ENCODE measurements at regions not wholly inside any gene's neighbourhood (a gene's known extent, or its start where the extent isn't known, plus 50 kb on each side); places are given as distances from the start of the nearest gene placed in this dataset.
"Not testable (repeated sequence)": the region's sequence is repeated elsewhere in the genome, so short reads cannot be mapped to it uniquely, and the experiment has no call there.

DNA sequence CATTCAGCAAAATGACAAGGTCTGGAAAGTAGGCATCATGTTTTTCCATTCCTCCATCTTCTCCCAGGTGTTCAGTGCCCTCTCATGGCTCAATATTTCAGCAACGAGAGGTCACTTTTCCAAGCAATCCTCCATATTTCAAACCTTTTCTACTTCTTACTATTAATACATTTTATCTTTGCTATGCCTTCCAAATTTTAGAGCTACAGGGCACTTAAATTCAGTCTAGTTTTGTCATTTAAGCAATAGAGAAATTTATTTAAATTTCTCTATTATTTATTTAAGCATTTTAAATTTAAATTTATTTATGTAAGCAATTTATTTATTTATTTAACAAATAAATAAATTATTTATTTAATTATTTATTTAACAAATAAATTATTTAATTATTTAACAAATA is 305.1 kb upstream of the ANXA10 start:
- DNase-seq (ENCODE audit: low read depth in 3 of 3, low spot score in 2 of 3): no peak

DNA sequence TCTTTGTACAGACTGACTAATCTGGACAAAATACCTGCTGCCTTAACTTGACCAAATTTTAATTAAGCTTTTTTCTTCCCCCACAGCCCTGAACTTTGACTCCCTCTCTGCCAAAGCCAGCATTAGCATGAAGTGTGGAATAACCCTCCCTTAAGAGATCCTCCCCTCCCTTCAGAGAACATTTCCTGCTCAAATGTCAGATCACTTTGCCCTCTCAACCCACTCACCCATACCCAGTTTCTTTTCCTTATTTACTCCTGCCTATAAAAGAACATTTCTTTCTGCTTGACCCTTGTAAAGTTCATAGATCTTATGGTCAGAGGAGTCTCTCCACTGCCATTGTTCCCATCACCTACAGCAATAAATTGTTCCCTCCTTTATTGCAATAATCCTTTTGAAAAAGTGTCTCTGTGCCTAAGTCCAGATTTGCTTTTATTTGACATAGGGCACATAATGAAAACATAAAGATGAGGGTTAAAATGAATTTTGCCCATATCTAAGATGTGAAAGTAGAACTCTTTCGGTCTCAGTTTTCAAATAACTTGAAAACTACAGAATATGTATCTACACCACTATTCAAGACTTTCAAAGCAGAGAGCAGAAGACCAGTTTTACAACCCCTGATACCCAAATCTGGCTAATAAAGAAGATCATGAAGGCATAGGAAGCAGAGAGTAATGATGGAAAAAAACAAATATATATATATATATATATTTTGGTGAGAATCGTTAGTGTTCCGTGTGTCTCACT is 289.7 kb upstream of the ANXA10 start:
- no peak for DNase-seq (ENCODE audit: low read depth in 3 of 3, low spot score in 2 of 3)

DNA sequence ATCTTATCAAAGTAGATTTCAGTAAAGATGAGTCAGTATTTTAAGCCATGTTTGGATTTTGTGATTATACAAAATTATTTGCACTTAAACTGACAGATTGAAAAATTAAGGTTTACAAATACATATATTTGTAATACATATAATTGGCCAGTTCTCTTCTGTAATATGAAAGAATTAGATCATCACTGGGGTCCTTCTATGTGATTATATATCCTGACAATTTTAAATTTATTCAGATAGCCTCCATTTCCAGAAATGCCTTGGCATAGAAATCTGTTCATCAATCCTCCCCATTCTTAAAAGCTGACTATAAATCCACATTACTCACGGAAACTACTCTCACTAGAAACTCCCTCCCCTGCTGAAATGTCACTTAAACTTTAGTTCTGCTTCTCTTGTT is 280.4 kb upstream of the ANXA10 start:
- no peak for DNase-seq (ENCODE audit: low read depth in 3 of 3, low spot score in 2 of 3)

DNA sequence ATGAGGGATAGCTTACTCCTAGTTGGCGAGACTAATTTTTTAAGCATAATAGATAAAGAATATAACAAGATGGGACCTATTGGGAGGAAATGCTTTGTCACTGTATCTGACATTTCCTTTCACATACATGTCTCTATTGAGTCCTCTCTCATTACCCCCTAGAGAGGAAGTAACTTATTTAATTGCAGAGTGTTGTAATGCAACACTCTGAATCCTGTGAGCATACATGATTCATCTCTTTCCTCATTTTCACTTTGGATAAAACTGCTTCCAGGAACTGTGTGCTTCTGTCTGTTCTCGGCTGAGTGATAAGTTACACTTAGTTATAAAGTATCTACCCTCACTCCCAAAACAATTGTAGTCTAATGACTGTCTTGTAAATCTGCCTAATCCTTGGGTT is 266.1 kb upstream of the ANXA10 start:
- DNase-seq (ENCODE audit: low read depth in 3 of 3, low spot score in 2 of 3): no peak

DNA sequence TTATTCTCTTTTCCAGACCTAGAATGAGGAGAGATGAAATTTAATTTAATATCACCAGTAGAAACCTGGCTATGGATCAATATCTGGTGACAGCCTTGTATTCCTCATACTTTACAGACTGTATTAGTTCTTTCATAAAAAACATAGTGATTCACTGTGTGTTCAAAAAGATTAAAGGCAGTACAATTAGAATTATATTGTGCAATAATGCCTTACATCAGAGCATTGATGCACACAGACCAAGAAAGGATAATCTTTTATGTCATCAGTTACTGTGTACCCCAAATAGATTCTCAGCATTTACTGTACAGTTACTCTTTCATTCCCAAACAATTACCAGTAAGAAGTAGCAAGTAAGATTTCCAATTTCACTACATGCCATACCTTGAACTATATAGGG is 260.5 kb upstream of the ANXA10 start:
- no peak for DNase-seq (ENCODE audit: low read depth in 3 of 3, low spot score in 2 of 3)

DNA sequence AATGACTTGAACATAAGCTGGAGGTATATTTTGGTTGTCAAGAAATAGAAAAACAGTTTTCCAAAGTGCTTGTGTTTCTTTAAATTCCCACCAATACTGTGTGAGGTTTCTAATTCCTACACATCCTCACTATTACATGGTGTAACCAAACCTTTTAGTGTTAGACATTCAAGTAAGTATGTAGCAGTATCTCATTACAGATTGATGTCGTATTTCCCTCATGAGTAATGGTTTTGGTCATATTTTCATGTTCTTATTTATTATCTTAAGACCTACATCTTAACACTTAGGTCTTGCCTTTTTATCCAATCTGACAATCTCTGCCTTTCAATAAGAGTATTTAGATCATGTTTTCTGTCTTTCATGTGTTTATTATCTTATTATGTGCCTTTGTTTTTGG is 253.7 kb upstream of the ANXA10 start:
- no peak for DNase-seq (ENCODE audit: low read depth in 3 of 3, low spot score in 2 of 3)

DNA sequence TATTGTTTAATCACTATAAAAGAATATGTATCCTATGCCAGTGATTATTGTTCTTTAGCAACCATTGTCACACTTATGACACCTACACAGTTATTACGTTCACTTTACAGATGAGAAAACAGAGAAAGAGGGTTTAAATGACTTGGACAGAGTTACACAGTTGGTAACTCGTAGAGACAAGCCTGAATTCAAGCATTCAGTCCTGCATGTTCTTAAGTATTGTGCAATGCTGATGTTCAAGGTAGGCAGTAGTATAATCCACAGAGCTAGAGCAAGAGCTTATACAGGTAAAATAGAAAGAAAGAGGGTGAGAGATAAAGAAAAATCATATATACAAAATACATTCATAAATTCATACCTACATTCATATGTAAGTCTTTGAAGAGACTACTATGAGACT is 249.8 kb upstream of the ANXA10 start:
- no peak for DNase-seq (ENCODE audit: low read depth in 3 of 3, low spot score in 2 of 3)

DNA sequence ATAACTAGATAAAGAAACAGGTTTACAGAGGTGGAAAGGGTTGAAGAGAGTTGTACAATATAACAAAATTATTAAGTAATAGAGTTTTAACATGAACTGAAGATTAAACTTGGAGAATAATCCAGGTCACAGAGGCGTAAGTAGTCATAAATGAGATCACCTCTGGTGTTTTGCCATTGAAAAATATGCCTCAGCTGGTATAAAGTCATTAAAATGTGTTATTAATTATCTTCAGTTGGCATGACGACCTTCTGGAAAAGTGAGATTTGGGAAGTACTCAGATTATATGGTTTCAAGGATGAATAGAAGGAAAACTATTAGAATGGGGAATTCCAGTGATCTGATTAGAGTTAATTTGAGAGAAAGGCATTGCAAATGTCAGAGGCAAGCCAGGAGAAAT is 237.5 kb upstream of the ANXA10 start:
- DNase-seq (ENCODE audit: low read depth in 3 of 3, low spot score in 2 of 3): no peak

DNA sequence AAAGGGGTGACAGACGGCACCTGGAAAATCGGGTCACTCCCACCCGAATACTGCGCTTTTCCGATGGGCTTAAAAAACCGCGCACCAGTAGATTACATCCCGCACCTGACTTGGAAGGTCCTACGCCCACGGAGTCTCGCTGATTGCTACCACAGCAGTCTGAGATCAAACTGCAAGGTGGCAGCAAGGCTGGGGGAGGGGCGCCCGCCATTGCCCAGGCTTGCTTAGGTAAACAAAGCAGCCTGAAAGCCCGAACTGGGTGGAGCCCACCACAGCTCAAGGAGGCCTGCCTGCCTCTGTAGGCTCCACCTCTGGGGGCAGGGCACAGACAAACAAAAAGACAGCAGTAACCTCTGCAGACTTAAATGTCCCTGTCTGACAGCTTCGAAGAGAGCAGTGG is 234.2 kb upstream of the ANXA10 start:
- not testable (repeated sequence) for DNase-seq (ENCODE audit: low read depth in 3 of 3, low spot score in 2 of 3)

DNA sequence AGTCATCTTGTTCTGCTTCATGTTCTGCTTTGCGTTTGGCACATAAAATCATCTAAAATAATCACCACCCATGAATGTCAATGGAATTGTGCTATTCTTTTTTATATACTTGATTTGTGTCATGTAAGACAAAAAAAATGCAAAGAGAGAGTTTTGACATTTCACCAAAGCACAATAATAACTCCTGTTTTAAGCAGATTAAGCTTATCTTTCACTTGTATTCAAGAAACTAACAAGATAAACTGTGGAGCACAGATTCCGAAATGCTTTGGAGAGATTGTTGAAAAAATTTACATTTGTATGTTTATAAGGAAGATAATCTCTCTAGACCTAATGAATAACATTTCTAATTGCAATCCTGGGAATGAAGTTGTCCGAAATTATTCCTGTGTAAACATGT is 225.1 kb upstream of the ANXA10 start:
- no peak for DNase-seq (ENCODE audit: low read depth in 3 of 3, low spot score in 2 of 3)

DNA sequence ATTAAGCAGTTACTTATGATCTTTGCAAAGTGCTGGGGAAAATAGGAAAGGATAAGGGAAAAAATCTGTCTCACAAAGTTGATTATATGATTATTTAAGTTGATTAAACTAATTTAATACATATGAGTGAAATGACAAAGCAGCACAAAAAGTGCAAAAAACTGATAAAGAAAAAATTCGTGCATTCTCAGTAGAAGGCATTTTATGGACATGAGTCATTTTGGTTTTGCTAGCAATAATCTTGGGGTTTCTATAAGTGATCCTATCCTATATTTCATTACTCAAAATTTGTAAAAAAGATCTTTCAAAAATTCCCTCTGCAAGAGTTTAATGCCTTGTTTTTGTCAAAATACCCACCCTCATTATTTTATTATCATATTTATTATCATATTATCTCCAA is 224.2 kb upstream of the ANXA10 start:
- no peak for DNase-seq (ENCODE audit: low read depth in 3 of 3, low spot score in 2 of 3)

DNA sequence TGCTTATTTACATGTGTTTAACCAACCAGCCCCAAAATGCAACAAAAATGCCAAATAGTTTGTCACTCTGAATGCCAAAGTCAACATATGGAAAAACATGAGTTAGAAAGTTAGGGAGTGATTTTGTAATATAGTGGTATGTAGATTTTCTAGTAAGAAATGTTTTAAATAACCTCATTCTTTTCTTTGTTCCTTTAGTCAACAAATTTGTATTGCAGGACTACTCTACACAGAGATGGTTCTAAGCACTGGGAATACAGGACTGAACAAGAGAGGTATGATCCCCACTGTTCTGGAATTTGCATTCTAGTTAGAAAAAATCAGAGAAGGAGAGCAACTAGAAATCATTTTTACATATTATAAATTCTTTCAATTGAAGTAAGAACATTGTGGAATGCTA is 218.8 kb upstream of the ANXA10 start:
- DNase-seq (ENCODE audit: low read depth in 3 of 3, low spot score in 2 of 3): no peak

DNA sequence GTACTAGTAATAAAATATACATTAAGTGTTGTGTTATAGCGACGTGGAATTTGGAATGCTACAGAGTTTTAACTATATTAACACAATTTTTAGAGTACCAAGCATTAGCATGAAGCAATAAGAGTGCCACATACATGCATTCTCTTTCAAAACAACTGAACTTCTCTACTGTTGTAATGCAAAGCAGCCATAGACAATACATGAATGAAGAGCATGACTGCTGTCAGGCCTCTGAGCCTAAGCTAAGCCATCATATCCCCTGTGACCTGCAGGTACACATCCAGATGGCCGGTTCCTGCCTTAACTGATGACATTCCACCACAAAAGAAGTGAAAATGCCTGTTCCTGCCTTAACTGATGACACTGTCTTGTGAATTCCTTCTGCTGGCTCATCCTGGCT is 216.2 kb upstream of the ANXA10 start:
- not testable (repeated sequence) for DNase-seq (ENCODE audit: low read depth in 3 of 3, low spot score in 2 of 3)

DNA sequence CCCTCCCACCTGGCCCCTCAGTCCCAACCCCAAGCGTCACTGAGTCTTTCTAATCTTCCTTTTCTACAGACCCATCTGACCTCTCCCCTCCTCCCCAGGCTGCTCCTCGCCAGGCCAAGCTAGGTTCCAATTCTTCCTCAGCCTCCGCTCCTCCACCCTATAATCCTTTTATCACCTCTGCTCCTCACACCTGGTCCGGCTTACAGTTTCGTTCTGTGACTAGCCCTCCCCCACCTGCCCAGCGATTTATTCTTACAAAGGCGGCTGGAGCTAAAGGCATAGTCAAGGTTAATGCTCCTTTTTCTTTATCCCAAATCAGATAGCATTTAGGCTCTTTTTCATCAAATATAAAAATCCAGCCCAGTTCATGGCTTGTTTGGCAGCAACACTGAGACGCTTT is 214.5 kb upstream of the ANXA10 start:
- DNase-seq (ENCODE audit: low read depth in 3 of 3, low spot score in 2 of 3): not testable (repeated sequence)

DNA sequence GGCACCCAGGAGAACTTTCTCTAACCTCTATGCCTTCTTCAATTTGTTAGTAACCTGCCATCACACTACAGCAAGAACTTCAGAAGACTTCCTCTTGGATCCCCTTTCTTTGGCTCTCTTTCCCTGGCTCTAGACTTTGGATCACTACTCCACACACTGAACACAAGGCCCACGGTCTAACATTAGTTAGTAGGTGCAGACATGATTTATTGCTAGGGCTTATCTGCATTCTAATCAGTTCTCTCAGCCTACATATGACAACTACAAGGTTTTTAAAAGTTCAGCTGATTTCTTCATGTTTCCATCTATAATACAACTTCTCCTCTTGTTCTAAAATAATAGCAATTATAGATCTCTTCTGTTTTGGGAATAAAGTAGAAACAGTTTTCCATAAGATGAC is 209.1 kb upstream of the ANXA10 start:
- no peak for DNase-seq (ENCODE audit: low read depth in 3 of 3, low spot score in 2 of 3)

DNA sequence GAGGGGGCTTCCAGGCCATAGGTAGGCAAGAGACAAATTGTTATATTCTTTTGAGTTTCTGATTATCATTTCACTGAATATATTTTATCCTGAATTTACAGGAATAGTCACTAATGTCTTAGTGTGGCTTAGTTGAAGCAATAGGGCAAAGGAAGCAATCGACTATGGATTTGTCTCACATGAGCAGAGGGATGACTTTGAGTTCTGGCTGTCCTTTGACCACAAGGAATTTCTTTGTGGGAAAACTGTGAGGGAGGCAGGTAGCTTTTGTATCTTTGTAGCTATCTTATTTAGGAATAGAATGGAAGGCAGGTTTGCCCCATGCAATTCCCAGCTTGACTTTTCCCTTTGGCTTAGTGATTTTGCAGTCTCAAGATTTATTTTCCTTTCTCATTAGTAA is 207.3 kb upstream of the ANXA10 start:
- no peak for DNase-seq (ENCODE audit: low read depth in 3 of 3, low spot score in 2 of 3)

DNA sequence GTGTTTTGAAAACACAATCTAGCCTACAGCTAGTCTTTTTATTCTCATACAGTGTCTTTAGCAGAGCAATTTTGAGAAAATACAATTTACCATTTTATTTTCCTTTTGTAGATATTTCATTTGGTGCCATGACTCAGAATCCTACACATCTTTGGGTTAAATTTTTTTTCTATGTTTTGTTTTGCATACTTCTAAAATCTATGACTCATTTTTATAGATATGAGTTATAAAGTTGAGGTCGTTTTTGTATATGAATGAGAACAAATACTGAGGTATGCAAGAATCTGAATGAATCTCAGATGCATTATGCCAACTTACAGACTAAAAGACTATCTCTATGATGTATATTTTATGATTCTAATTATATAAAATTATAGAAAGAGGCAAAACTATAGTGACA is 206.5 kb upstream of the ANXA10 start:
- DNase-seq (ENCODE audit: low read depth in 3 of 3, low spot score in 2 of 3): no peak

DNA sequence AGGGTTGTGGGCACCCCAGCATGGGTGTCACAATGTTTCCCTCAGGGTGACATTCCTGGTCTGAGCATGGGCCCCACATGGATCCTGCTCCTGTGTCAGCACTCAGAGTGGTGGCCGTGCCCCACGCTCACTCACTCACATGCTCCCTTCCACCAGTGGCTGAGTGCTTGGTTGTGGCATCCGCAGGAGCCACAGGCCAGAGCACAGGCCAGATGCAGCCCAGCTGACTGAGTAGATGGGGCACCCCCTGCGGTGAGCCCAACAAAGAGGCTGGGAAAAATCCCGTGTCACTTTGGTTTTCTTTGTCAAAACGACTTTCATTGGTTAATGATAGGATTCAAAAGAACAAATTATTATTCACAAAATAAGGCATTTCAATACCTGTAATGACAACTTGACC is 204.6 kb upstream of the ANXA10 start:
- DNase-seq (ENCODE audit: low read depth in 3 of 3, low spot score in 2 of 3): no peak

DNA sequence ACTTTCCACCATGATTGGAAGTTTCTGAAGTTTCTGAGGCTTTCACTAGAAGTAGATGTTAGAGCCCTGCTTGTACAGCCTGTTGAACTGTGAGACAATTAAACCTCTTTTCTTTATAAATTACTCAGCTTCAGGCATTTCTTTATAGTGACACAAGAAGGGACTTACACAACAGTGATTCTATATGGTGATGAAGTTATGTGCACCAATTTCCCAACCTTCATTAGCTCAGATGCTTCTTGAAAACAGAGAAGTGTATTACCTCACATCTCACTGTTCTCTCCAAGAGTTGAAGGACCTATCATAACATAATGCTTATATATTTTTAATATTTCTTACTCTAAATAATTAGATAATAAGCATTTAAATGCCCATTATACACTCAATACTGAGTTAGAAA is 202.1 kb upstream of the ANXA10 start:
- DNase-seq (ENCODE audit: low read depth in 3 of 3, low spot score in 2 of 3): no peak

DNA sequence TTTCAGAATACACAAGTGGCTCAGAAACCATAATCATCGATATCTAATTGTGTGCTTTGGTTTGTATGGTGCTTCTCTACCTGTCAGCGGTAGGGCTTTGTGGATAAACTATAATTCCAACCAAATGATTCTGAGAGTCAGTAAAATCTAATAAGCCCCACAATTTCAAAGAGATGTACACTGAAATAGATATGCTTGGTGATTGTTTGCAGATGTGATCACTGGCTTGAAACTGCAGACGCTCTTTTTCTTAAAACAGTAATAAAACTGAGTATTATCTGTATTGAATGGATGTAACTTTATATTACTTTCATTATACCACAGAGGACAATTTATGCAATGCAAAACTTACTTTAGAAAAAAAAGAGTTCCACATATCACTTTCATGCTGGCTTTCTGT is 198.8 kb upstream of the ANXA10 start:
- DNase-seq (ENCODE audit: low read depth in 3 of 3, low spot score in 2 of 3): no peak

DNA sequence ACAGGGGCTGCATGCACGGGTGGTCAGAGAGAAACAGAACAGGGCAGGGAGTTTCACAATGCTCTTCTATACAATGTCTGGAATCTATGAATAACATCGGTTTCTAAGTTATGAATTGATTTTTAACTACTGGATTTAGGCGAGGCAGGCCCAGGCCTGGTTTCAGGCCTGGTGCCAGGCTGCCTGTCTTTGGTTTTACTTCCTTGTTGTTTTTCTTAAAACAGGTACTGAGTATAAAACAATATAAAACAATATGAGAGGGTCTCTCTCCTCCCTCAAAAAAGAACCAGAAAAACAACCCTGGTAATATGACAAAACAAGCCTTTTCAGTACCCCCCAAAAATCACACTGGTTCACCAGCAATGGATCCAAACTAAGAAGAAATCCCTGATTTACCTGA is 196.1 kb upstream of the ANXA10 start:
- DNase-seq (ENCODE audit: low read depth in 3 of 3, low spot score in 2 of 3): not testable (repeated sequence)

DNA sequence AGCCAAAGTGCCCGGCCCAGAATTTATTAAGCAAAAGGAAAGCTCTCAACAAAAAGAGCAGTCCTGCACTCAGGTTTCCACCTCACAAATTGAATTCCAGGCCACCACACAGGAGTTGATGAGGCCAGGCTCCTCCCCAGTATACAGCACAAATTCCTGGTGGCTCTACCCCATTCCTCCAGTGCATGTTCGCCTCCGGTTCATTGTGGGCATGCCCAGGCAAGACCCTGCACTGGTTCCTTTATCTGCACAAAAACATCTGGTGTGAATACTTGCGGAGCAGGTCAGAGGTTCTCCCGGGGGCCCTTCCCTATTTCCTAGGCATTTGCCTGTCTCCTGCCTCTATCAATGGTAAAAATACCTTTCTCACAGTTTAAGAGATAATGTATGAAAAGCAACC is 195.2 kb upstream of the ANXA10 start:
- no peak for DNase-seq (ENCODE audit: low read depth in 3 of 3, low spot score in 2 of 3)

DNA sequence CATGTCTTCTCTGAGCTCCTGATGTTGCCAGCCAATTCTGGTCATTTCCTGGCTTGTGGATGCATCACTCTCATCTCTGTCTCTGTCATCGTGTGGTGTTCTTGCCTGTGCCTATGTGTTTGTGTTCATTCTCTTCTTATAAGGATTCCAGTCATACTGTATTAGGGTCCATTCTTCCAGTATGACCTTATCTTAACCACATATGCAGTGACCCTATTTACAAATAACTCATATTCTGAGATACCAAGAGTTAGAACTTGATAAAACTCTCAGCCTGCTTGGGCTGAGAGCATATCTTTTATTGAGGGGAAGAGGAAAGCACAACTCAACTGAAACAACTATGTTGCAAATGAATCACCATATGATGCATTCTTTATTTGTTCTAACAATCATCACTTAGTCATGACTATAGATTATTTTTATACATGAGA is 189.0 kb upstream of the ANXA10 start:
- no peak for DNase-seq (ENCODE audit: low read depth in 3 of 3, low spot score in 2 of 3)

Data from right renal cortex interstitium (tissue), 3 donors.